Fibroblast of mammary gland (primary cell): ENCODE measurements at regions not wholly inside any gene's neighbourhood (a gene's known extent, or its start where the extent isn't known, plus 50 kb on each side); places are given as distances from the start of the nearest gene placed in this dataset.

Source experiments
- DNase-seq: peaks from one replicate; pipeline ENCODE4 v3.0.0-alpha.2; 2010; ENCODE audit warnings: low read depth
- H3K4me3 ChIP-seq: 2 replicates; pipeline ENCODE4 v1.5.1; 2011; ENCODE audit warnings: low read depth, mild to moderate bottlenecking, low read length, moderate library complexity; ENCODE audit not compliant: control insufficient read depth
- CTCF ChIP-seq: conservative IDR thresholded peaks from 2 replicates; pipeline ENCODE4 v1.5.1; 2011; ENCODE audit warnings: low read depth, low read length, inconsistent platforms; ENCODE audit not compliant: control insufficient read depth, insufficient read depth

- no peak for DNase-seq
- no peak for TF ChIP-seq CTCF
- H3K4me3 ChIP-seq, result no peak overlapping the region
Observed at GRCh38 chr21:27390384-27390783, 423.5 kb upstream of the ADAMTS5 start.

DNA sequence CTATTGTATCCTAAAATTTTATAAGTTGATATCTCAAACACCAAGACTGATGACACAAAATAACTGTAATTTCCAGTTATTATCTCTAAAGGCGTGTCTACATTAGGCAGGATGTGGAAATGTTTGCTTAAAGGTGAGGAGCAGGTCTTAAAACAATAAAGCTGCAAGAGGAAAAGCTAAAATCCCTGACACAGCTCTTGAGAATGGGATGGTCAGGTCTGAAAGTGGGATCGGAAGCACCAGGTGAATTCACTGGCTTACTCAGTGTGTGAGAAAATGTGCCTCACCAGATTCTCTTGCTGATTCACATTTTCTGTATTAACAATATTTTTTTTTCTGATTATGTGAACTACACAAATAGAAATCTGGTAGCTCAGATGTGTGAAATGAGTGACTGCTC lies 421.9 kb upstream of the ADAMTS5 start:
- TF ChIP-seq CTCF, result no peak
- no peak for DNase-seq
- no peak overlapping the region for H3K4me3 ChIP-seq

GRCh38 chr21:27382404-27382803 lies 415.5 kb upstream of the ADAMTS5 start:
- no peak overlapping the region for H3K4me3 ChIP-seq
- peak; percentile 58 for DNase-seq
- TF ChIP-seq CTCF, result no peak

DNA sequence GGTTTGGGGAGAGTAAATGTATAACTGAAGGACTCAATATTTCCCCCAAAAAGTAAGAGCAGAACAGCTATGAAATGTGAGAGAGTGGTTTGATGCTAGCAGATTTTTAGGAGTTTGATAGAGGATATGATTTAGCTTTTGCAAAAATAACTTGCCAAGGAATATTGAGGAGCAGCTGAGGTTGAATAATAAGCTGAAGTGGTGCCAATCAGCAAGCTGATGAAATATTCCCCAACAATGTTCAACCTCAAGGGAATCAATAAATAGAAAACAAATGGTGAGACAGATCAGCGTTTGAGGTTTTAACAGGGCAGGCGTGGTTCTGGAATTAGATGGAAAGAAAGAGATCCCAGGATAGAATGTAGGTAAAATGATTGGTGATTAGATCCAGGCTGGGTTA lies 413.4 kb upstream of the ADAMTS5 start:
- peak; percentile 54 for DNase-seq
- TF ChIP-seq CTCF, result no peak
- no peak overlapping the region for H3K4me3 ChIP-seq

DNA sequence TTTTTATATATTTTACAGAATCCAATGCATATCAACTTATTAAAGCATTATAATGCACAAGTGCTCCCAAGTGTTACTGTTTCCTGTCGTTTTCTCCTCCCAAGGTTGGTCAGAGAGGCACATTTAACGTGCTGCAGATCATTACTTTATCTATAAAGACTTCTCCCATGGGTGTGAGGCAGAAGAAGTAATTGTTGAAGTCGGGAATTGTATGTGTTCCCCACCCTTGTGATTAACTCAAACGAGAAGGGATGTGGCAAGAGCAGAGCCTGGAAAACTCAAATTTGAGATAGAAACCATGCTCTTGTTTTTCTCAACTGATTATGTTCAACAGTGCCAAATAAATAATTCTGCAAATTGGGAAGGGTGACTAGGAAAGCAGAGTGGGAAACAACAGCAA lies 412.5 kb upstream of the ADAMTS5 start:
- no peak for TF ChIP-seq CTCF
- DNase-seq, result peak; percentile 8
- no peak overlapping the region for H3K4me3 ChIP-seq

GRCh38 chr21:27372381-27372780 lies 405.5 kb upstream of the ADAMTS5 start:
- H3K4me3 ChIP-seq, result no peak overlapping the region
- DNase-seq, result no peak
- TF ChIP-seq CTCF, result no peak

DNA sequence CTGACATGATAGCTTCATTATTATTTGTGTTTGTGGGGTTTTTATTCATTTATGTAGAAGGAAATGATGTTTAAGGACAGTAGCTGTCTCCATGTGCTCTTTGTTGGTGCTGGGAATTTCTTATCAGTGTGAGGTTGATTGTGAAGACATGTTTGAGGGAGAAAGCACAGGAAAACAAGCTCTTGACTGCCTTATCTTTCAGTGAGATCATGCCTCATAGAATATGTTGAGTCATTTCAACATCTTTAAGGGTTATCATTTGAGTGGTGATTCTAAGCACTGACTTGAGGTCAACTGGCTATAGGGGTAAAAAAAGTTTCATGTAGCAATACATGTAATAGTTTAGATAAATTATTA lies 405.1 kb upstream of the ADAMTS5 start:
- DNase-seq, result no peak
- no peak overlapping the region for H3K4me3 ChIP-seq
- TF ChIP-seq CTCF, result no peak
